ENCODE measurements at regions not wholly inside any gene's neighbourhood (a gene's known extent, or its start where the extent isn't known, plus 50 kb on each side); places are given as distances from the start of the nearest gene placed in this dataset.

GRCh38 chr3:194231929-194232832 lies 96.2 kb downstream of the HES1 start:
- Histone ChIP-seq H3K4me1 (ENCODE audit: control insufficient read depth in 3 of 3, insufficient read depth in 3 of 3, low read length in 3 of 3) (no peaks in the 10 kb centered on the region), H3K9ac (ENCODE audit: low read depth in 1 of 3, low read length in 3 of 3) (no peak overlapping the region), H3K27me3 (ENCODE audit: control insufficient read depth in 3 of 3, insufficient read depth in 3 of 3, low read length in 3 of 3) (peaks cover 0 to 5% (median 0%) of the 10 kb centered on the region in 3 donors), H3K4me3 (ENCODE audit: low read length in 3 of 3) (no peak overlapping the region), H3K27ac (ENCODE audit: low read depth, low read length) (no peak overlapping the region), H3K9me3 (ENCODE audit: control insufficient read depth in 3 of 3, low read length in 3 of 3) (no peaks in the 10 kb centered on the region), H3K36me3 (ENCODE audit: control insufficient read depth in 3 of 3, insufficient read depth in 3 of 3, low read length in 3 of 3) (no peaks in the 10 kb centered on the region)

DNA sequence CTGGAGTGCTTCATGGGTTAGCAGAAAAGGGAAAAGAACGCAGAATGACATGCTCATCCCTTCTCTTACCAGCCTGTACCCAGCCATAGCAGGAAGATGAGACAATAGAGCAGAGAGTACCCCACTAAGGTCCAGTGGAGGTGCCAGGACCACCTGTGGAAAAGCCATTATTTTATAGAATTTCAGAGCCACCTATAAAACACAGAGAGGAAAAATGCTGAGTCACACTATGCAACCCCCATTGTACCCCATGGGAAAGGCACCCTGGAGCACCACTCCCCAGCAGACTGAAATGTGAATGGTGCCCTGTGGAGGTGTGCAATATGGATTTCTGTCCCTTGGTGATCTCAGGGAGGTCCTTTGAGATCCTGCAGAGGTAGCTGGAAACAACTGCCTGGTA lies 97.2 kb downstream of the HES1 start:
- H3K27ac ChIP-seq (ENCODE audit: low read depth, low read length) = no peak overlapping the region
- peaks cover 0 to 5% (median 0%) of the 10 kb centered on the region in 3 donors for H3K27me3 ChIP-seq (ENCODE audit: control insufficient read depth in 3 of 3, insufficient read depth in 3 of 3, low read length in 3 of 3)
- no peaks in the 10 kb centered on the region for H3K36me3 ChIP-seq (ENCODE audit: control insufficient read depth in 3 of 3, insufficient read depth in 3 of 3, low read length in 3 of 3)
- H3K9me3 ChIP-seq (ENCODE audit: control insufficient read depth in 3 of 3, low read length in 3 of 3) = no peaks in the 10 kb centered on the region
- no peaks in the 10 kb centered on the region for H3K4me1 ChIP-seq (ENCODE audit: control insufficient read depth in 3 of 3, insufficient read depth in 3 of 3, low read length in 3 of 3)
- no peak overlapping the region for H3K4me3 ChIP-seq (ENCODE audit: low read length in 3 of 3)
- no peak overlapping the region for H3K9ac ChIP-seq (ENCODE audit: low read depth in 1 of 3, low read length in 3 of 3)

DNA sequence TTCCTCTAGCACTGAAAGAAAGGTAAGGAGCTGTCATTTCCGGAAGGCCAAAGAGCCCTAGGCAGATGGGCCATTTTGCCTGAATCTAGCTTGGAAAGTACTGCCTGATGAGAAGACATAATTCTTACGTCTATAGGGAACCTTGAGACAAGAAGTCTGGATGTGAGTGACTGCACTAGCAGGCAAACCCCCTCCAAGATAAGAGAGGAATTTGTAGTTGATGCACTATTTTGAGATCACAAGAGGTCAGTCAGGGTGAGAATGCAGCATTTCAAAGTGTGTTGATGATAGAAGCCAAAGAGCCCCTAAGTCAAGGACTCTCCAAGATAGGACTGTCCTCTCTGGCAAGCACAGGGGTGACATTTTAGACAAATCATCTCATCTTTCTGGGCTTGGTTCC lies 99.2 kb downstream of the HES1 start:
- Histone ChIP-seq H3K36me3 (ENCODE audit: control insufficient read depth in 3 of 3, insufficient read depth in 3 of 3, low read length in 3 of 3) (no peaks in the 10 kb centered on the region), H3K9me3 (ENCODE audit: control insufficient read depth in 3 of 3, low read length in 3 of 3) (no peaks in the 10 kb centered on the region), H3K27me3 (ENCODE audit: control insufficient read depth in 3 of 3, insufficient read depth in 3 of 3, low read length in 3 of 3) (peaks cover 0 to 5% (median 0%) of the 10 kb centered on the region in 3 donors), H3K27ac (ENCODE audit: low read depth, low read length) (no peak overlapping the region), H3K9ac (ENCODE audit: low read depth in 1 of 3, low read length in 3 of 3) (no peak overlapping the region), H3K4me1 (ENCODE audit: control insufficient read depth in 3 of 3, insufficient read depth in 3 of 3, low read length in 3 of 3) (no peaks in the 10 kb centered on the region), H3K4me3 (ENCODE audit: low read length in 3 of 3) (no peak overlapping the region)

DNA sequence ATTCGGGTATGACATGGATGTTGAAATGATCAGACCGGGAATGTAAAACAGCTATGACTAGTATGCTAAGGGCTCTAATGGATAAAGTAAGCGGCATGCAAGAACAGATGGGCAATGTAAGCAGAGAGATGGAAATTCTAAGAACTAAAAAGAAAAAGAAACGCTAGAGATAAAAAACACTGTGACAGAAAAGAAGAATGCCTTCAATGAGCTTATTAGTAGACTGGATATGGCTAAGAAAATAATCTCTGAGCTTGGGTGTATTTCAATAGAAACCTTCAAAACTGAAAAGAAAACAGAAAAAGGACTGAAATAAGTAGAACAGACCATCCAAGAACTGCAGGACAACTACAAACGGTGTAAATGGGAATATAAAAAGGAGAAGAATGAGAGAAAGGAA lies 101.2 kb downstream of the HES1 start:
- no peaks in the 10 kb centered on the region for H3K36me3 ChIP-seq (ENCODE audit: control insufficient read depth in 3 of 3, insufficient read depth in 3 of 3, low read length in 3 of 3)
- no peak overlapping the region for H3K27ac ChIP-seq (ENCODE audit: low read depth, low read length)
- no peak overlapping the region for H3K9ac ChIP-seq (ENCODE audit: low read depth in 1 of 3, low read length in 3 of 3)
- H3K4me1 ChIP-seq (ENCODE audit: control insufficient read depth in 3 of 3, insufficient read depth in 3 of 3, low read length in 3 of 3) = no peaks in the 10 kb centered on the region
- no peak overlapping the region for H3K4me3 ChIP-seq (ENCODE audit: low read length in 3 of 3)
- H3K27me3 ChIP-seq (ENCODE audit: control insufficient read depth in 3 of 3, insufficient read depth in 3 of 3, low read length in 3 of 3) = peaks cover 0 to 5% (median 0%) of the 10 kb centered on the region in 3 donors
- no peaks in the 10 kb centered on the region for H3K9me3 ChIP-seq (ENCODE audit: control insufficient read depth in 3 of 3, low read length in 3 of 3)

DNA sequence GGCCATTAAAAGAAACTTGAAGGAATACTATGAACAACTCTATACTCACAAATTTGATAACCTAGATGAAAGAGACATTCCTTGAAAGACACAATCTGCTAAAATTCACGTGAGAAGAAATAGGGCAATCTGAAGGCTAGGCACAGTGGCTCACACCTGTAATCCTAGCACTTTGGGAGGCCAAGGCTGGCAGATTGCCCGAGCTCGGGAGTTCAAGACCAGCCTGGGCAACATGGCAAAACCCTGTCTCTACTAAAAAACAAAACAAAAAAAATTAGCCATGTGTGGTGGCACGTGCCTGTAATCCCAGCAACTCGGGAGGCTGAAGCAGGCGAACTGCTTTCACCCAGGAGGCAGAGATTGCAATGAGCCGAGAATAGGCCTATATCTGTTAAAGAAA lies 104.8 kb downstream of the HES1 start:
- Histone ChIP-seq H3K27me3 (ENCODE audit: control insufficient read depth in 3 of 3, insufficient read depth in 3 of 3, low read length in 3 of 3) (no peaks in the 10 kb centered on the region), H3K27ac (ENCODE audit: low read depth, low read length) (no peak overlapping the region), H3K36me3 (ENCODE audit: control insufficient read depth in 3 of 3, insufficient read depth in 3 of 3, low read length in 3 of 3) (no peaks in the 10 kb centered on the region), H3K9me3 (ENCODE audit: control insufficient read depth in 3 of 3, low read length in 3 of 3) (no peaks in the 10 kb centered on the region), H3K9ac (ENCODE audit: low read depth in 1 of 3, low read length in 3 of 3) (no peak overlapping the region), H3K4me3 (ENCODE audit: low read length in 3 of 3) (no peak overlapping the region), H3K4me1 (ENCODE audit: control insufficient read depth in 3 of 3, insufficient read depth in 3 of 3, low read length in 3 of 3) (no peaks in the 10 kb centered on the region)

DNA sequence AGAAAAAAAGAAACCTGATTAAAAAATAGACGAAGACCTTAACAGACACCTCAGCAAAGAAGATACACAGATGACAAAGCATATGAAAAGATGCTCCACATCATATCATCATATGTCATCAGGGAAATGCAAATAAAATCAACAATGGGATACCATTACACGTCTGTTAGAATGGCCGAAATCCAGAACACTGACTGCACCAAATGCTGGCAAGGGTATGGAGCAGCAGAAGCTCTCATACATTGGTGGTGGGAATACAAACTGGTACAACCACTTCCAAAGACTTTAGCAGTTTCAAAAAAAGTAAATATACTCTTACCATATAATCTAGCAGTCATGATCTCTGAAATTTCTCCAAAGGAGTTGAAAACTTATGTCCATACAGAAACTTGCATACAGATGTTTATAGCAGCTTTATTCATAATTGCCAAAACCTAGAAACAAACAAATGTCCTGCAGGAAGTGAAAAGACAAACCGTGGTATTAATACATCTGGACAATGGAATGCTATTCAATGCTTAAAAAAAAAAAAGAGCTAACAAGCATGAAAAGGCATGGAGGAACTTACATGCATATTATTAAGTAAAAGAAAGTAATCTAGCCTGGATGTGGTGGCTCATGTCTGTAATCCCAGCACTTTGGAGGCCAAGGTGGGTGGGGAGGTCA lies 107.4 kb downstream of the HES1 start:
- H3K9me3 ChIP-seq (ENCODE audit: control insufficient read depth in 3 of 3, low read length in 3 of 3) = no peaks in the 10 kb centered on the region
- H3K4me1 ChIP-seq (ENCODE audit: control insufficient read depth in 3 of 3, insufficient read depth in 3 of 3, low read length in 3 of 3) = no peaks in the 10 kb centered on the region
- H3K9ac ChIP-seq (ENCODE audit: low read depth in 1 of 3, low read length in 3 of 3) = no peak overlapping the region
- no peaks in the 10 kb centered on the region for H3K27me3 ChIP-seq (ENCODE audit: control insufficient read depth in 3 of 3, insufficient read depth in 3 of 3, low read length in 3 of 3)
- no peak overlapping the region for H3K4me3 ChIP-seq (ENCODE audit: low read length in 3 of 3)
- no peaks in the 10 kb centered on the region for H3K36me3 ChIP-seq (ENCODE audit: control insufficient read depth in 3 of 3, insufficient read depth in 3 of 3, low read length in 3 of 3)
- H3K27ac ChIP-seq (ENCODE audit: low read depth, low read length) = no peak overlapping the region

DNA sequence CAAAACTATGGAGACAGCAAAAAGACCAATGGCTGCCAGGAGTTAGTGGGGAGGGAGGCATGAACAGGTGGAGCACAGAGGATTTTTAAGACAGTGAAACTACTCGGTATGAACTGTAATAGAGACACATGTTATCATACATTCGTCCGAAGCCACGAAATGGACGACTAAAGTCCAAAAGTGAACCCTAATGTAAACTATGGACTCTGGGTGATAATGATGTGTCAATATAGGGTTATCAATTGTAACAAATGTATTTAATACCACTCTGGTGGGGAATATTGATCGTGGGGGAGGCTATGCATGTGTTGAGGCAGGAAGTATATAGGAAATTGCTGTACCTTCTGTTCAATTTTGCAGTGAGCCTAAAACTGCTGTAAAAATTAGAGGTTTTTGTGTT lies 107.0 kb downstream of the CPN2 start:
- Histone ChIP-seq H3K9ac (ENCODE audit: low read depth in 1 of 3, low read length in 3 of 3) (no peak overlapping the region), H3K4me3 (ENCODE audit: low read length in 3 of 3) (no peak overlapping the region), H3K9me3 (ENCODE audit: control insufficient read depth in 3 of 3, low read length in 3 of 3) (no peaks in the 10 kb centered on the region), H3K27ac (ENCODE audit: low read depth, low read length) (no peak overlapping the region), H3K4me1 (ENCODE audit: control insufficient read depth in 3 of 3, insufficient read depth in 3 of 3, low read length in 3 of 3) (no peaks in the 10 kb centered on the region), H3K27me3 (ENCODE audit: control insufficient read depth in 3 of 3, insufficient read depth in 3 of 3, low read length in 3 of 3) (peaks cover 0 to 3% (median 0%) of the 10 kb centered on the region in 3 donors), H3K36me3 (ENCODE audit: control insufficient read depth in 3 of 3, insufficient read depth in 3 of 3, low read length in 3 of 3) (no peaks in the 10 kb centered on the region)

DNA sequence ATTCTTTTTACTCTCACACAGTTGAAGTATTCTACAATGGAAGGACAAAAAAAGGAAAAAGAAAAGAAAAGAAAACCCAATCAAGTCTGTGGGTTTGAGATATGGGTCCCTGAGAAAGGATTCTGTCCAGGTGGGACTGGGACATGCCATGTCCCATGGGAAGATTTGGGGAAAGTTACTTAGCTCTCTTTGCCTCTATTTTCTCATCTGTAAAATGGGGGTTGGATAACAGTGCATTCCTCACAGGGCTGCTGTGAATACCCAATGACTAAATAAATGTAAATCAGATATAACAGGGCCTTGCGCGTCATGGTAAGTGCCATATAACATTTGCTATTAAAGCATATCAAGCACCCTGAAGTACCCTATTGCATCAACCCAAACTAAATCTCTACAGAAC lies 105.7 kb downstream of the CPN2 start:
- peaks cover 0 to 3% (median 0%) of the 10 kb centered on the region in 3 donors for H3K27me3 ChIP-seq (ENCODE audit: control insufficient read depth in 3 of 3, insufficient read depth in 3 of 3, low read length in 3 of 3)
- no peak overlapping the region for H3K9ac ChIP-seq (ENCODE audit: low read depth in 1 of 3, low read length in 3 of 3)
- no peak overlapping the region for H3K4me3 ChIP-seq (ENCODE audit: low read length in 3 of 3)
- H3K27ac ChIP-seq (ENCODE audit: low read depth, low read length) = no peak overlapping the region
- peaks cover 11 to 12% (median 11%) of the 10 kb centered on the region in 3 donors for H3K4me1 ChIP-seq (ENCODE audit: control insufficient read depth in 3 of 3, insufficient read depth in 3 of 3, low read length in 3 of 3)
- H3K9me3 ChIP-seq (ENCODE audit: control insufficient read depth in 3 of 3, low read length in 3 of 3) = no peaks in the 10 kb centered on the region
- no peaks in the 10 kb centered on the region for H3K36me3 ChIP-seq (ENCODE audit: control insufficient read depth in 3 of 3, insufficient read depth in 3 of 3, low read length in 3 of 3)

DNA sequence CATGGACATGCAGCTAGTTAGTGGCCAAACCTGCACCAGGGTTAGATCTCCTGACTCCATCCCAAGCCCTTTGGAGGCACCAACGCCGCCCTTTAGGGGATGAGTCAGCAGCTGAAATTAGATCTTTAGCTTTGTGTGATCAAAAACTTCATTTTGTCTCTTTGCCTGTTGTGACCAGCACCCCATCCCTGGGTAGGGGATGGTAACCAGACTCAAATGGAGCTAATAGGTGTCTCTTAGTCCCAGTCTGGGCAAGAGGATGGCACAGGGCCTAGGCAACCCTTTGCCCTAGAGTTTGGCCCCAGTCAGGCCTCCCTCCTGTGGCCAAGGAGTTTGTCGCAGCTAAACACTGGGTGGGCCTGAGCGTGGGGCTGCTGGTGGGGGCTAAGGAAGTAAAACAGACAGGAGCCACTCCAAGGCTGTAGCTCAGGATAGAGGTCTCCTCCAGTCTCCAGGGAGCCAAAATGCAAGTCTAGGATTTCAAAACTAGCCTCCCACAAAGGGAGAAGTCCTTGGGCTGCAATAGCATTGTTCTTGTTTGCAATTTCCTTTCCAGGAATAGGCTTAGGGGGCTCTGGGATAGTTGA lies 105.1 kb downstream of the CPN2 start:
- H3K9me3 ChIP-seq (ENCODE audit: control insufficient read depth in 3 of 3, low read length in 3 of 3) = no peaks in the 10 kb centered on the region
- H3K27ac ChIP-seq (ENCODE audit: low read depth, low read length) = no peak overlapping the region
- no peak overlapping the region for H3K9ac ChIP-seq (ENCODE audit: low read depth in 1 of 3, low read length in 3 of 3)
- peaks cover 17 to 18% (median 17%) of the 10 kb centered on the region in 3 donors for H3K4me1 ChIP-seq (ENCODE audit: control insufficient read depth in 3 of 3, insufficient read depth in 3 of 3, low read length in 3 of 3)
- no peak overlapping the region for H3K4me3 ChIP-seq (ENCODE audit: low read length in 3 of 3)
- H3K27me3 ChIP-seq (ENCODE audit: control insufficient read depth in 3 of 3, insufficient read depth in 3 of 3, low read length in 3 of 3) = peaks cover 0 to 3% (median 0%) of the 10 kb centered on the region in 3 donors
- no peaks in the 10 kb centered on the region for H3K36me3 ChIP-seq (ENCODE audit: control insufficient read depth in 3 of 3, insufficient read depth in 3 of 3, low read length in 3 of 3)

Measured in skeletal muscle tissue (tissue), 3 donors.